GM21786 (cell line): ENCODE measurements at regions not wholly inside any gene's neighbourhood (a gene's known extent, or its start where the extent isn't known, plus 50 kb on each side); places are given as distances from the start of the nearest gene placed in this dataset.

Experiments
- ATAC-seq: cut with Tn5 transposase; IDR thresholded peaks from one replicate; pipeline ENCODE4 v1.9.1; 2021; ENCODE audit not compliant: unreplicated experiment

DNA sequence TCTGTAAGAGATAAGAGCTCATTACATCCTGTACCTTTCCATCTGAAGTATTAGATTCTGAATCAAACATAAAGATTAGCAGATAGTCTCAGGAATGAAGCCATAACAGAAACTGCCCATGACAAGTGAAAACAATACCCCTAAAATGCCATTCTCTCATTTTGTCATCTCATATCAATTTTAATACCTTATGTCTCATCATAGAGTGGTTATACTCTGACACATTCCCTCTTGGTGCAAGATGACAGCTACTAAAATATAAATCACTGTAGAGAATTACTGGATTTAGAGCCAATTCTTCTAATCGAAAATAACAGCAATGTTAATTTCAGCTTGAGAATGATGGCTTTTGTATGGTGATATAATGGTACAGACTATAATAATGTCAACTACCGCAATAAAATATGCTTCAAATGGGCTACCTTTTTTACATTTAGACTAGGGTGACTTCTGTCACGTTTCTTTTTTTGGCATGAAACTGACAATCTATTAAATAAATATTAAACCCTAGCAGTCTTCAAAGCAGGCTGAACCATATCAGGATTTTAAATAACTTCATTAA is 125.1 kb upstream of the ITGA4 start:
- no peak for ATAC-seq

DNA sequence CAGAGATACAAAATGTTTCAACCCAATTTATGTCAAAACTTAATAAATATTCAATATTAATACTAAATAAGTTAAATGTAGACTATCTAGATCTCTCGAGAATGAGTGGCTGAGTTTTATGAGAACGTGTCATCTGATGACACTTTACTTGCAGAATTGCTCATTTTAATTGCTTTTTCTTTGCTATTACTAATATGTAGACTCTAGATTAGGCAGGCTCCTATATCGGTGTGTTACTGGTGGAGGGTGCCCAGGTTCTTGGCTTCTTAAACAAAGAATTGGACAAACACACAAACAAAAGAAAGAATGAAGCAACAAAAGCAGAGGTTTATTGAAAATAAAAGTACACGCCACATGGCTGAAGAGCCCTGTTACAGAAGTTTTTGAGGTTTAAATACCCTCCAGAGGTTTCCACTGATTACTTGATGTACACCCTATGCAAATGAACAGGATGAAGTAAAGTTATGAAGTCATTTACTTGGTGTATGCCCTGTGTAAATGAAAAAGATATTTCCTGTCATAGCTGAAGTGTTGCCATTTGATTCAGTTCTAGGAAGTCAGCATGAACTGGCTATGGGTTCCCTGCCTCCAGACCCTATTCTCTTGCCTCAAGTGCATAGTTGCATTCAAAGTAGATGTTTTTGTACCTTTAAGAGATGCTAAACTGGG is 122.9 kb upstream of the ITGA4 start:
- no peak for ATAC-seq

DNA sequence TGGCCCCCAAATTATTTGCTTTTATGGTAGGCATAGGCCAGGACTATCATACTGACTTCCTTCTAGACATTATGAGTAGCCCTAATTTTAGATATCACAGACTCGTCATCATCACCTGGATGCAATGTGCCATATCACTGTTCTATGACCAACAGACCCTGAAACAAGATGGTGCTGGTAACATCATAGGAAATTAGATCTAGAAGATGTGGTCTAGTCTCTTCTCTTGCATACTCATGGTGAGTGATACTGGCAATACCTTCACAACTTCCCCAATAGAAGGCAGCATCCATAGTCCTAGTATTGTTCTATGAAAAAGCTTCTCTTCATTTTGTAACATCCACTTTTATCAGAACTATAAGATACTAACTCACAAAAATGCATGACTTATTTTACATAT is 116.3 kb upstream of the ITGA4 start:
- ATAC-seq = no peak

DNA sequence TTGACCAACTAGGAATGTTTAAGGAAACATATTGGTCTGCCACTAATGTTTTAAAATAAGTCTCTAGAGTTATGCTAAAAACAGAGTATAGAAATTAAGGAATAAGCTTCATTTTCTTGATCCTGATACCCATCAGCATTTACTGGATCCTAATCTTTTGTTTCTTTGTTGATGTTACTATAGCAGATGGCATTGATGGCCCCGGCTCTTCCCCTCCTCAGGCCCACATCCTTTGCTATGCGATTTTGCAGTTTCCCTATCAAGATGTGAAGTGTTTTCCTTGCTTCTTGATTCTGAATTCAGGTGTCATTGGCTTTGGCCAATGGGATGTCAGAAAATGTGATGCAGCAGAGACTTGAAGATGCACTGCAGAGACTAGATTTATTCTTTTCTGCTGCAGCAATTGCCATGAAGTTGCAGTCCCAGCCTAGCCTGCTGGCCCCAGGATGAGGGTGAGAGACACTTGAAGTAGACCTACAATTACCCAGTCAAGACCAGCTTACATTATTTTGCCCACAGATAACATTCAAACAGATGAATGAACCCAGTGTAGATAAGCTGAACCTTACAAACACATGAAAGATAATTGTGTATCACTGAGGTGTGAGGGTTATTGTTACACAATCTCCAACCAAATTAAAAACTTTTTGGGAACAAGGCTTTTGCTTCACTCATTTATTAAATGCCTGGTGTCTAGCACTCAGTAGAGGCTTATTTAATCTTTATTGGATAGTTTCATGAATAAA is 115.2 kb upstream of the ITGA4 start:
- ATAC-seq = no peak

DNA sequence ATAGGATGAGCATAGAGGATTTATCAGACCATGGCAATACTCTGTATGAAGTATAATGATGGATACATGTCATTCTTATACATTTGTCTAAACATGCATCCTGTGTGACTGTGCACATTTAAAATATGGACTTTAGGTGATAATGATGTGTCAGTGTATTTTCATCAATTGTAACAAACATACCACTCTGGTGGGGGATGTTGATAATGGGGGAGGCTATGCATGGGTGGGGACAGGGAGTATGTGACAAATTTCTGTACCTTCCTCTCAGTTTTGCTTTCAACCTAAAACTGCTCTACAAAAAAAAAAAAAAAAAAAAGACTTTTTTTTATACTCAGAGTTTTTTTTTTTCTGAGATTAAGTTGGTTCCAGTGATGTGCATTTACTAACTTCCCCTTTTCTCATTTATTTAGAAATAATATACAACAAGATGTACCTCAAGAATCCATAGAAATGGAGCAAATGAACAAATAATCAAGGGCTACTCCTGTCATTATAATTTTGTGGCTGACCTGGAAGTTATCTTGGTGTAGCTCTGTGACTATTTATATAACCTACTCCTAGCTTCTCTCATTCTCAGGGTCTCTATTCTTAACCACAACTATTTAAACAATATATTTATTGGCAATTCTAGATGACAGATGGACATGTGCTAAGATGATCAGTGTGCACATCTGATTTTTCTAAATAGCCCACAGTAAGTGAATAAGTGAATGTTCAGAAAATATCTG is 108.9 kb upstream of the ITGA4 start:
- peak; percentile 87 for ATAC-seq

DNA sequence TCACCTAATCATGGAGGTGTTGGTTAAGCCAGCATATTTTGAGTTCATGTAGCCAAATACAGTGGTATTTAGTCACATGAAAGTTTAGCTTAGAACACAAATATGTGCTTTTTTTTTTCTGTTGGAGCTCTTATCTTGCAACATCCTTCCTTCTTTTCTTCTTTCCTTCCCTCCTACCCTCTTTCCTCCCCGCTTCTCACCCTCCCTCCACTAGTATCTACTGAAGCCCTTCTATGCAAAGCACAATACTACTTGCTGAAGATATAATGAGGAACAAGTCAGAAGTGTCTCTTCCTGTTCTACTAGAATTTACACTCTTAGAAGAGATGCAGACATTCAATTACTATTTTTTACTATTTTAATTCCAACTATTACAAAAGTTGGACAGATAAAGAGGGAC is 105.0 kb upstream of the ITGA4 start:
- no peak for ATAC-seq

DNA sequence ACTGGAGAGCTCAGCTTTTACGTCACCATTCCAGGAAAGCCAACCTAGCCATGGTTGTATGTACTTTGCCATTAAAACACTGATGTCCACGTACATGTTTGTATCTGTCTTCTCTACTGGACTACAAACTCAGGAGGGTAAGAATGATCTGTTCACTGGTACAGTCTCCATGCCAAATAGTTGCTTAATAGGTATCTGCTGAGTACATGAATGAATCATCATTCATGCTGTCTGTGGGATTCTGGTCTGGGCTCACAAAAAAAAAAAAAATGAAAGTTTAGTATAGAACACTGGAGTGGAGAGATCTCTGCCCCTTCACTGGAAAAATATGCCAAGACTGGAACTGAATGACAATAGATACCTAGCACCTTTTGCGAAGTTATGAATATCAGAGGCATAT is 102.6 kb upstream of the ITGA4 start:
- peak; percentile 43 for ATAC-seq

DNA sequence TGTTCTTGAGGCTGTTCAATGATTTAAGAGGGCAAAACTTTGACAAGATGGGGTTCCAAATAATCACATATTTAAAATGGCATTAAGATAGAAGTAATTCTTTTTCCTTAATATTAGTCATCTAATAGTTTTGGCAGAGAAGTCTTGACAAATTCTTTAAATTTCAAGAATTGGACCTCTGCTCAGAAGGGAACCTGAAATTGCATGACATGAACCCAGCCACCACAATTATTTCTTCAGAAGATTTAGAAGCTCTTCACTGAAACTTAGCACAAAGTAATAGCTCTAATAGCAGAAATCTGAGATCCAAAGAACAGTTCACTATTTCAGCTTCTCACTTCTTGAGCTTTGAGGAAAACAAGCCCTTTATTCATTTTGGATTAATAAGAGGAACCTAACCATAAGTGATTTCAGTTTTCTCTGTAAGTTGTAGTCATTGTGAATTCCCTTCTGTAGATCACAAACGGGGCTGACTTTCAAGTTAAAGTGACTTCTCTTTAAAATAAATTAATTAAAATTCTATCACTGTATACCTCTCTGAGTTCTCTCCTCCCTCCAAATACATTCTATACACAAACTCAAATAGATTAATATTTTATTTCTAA is 100.6 kb upstream of the ITGA4 start:
- ATAC-seq = no peak

DNA sequence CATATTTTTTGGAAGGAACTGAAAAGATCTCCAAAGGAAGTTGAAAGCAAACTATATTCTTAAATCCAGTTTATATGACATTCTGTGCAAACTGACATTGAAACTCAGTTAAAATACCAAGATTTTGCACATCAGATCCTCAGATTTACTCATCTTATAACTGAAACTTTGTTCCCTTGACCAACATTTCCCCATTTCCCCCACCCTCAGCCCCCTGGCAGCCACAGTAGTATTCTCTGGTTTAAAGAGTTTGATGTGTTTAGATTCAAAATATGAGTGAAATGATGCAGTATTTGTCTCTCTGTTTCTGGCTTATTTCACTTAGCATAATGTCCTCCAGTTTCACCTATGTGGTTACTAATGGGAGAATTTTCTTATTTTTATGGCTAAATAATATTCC is 99.2 kb upstream of the ITGA4 start:
- ATAC-seq = no peak

DNA sequence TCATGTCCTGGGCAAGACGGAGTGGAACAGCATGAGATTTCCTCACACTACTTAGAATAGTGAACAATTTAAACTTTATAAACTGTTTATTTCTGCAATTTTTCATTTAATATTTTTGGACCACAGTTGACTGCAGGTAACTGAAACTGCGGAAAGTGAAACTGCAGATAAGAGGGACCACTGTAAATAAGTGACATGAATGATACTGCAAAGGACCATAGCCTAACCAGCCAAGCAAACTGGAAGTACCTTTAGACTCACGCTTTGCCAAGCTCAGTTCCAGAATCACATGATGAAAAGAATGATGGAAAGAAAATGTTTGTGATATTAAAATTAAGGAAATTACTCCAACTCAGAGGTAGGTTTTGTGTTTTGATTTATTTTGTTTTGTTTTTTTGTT is 94.6 kb upstream of the ITGA4 start:
- peak; percentile 70 for ATAC-seq

DNA sequence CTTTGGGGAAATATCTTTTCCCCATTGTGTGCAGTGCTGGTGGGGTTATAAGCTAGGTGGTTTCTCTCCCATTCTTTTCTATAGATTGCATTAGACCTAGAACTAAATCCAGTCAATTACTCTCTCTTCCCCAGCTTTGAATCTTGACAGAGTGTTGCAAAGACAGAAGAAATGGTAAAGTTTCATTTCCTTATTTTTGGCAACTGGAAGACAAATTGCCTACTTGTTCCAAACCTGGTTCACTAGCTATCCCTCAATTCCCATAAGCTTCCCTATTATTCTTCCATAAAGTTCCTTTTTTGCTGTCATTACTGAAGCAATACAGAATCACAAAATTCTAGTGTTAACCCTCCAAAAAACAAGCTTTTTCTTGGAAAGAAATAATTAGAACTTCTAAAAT is 94.0 kb upstream of the ITGA4 start:
- ATAC-seq = no peak

DNA sequence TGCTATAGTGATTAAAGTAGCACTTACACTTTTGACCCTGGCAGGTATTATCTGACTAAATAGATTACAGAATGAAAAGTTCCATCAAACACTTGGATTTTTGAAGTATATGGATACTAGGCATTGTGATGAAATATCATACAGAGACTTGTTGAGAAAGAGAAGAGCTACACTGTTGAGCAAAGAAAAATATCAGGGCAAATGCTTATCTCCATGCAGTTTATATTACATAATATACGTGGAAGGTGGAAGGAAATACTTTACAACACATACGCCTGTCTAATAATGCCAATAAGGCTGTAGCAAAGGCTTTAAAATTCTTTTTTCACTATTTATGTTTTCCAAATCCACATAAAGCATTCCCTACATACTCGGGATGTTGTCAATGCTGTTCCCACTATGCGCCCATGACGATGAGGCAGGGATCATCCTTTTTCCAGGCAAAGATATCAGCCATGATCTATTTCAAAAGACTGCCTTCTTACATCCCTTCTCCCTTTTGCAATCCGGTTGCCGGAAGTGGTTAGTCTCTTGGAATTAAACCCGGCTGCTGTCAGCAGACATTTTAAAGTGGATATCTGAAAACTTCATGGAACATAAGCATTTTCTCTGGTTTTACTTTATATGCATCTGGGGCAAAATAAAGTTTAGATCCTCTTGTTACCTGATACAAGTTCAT is 92.6 kb upstream of the ITGA4 start:
- ATAC-seq = no peak

DNA sequence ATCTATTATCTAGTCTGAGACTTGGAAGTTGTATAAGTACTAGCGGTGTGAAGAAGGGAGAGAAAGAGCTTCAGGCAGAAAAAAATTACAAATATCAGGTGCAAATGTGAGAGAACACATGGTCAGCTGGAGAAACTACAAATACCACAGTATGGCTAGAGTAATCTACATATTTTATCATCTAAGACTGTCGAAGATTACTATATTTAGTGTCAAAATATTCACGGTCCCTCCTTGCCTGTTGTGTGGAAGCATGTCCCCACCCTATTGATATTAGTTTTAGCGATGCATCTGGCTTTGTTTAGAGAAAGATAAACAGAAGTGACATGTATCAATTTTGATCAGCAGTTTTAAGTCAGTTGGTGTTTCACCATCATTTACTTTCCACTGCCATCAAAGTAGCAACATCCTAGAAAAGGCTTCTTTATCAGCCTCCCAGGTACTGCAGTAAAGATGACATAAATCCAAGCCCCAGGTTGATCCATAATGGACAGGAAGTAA is 90.5 kb upstream of the ITGA4 start:
- no peak for ATAC-seq

DNA sequence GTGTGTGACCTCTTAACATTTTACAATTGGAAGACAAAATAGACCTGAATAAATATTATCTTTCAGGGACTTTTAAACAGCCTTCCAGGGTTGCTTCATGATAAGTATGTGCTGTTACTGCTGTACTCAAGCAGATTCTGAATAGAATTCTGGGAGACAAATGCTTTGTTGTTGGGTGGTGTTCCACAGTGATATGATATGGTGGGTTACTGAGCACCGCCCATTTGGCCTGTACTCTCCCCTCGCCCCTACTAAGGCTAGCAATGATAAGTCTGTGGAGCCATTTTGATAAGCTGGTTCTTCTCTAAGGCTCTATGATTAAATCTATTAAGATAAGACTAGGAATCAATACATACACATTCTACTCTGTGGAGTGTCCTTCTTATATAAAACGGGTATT is 89.8 kb upstream of the ITGA4 start:
- no peak for ATAC-seq

DNA sequence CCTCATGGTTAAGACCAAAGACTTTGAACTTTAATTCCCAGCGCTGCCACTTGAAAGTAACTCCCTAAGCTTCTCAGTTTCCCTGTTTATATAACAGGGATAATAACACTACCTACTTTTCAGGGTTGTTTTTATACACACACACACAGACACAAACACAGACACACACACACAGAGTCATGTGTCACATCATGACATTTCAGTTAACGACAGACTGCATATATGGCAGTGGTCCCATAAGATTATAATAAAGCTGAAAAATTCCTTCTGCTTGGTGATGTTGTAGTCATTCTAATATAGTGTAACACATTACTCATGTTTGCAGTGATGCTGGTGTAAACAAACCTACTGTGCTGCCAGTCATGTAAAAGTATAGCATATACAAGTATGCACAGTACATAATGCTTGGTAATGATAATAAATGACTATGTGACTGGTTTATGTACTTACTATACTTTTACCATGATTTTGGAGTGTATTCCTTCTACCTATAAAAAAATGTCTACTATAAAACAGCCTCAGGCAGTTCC is 89.2 kb upstream of the ITGA4 start:
- no peak for ATAC-seq

DNA sequence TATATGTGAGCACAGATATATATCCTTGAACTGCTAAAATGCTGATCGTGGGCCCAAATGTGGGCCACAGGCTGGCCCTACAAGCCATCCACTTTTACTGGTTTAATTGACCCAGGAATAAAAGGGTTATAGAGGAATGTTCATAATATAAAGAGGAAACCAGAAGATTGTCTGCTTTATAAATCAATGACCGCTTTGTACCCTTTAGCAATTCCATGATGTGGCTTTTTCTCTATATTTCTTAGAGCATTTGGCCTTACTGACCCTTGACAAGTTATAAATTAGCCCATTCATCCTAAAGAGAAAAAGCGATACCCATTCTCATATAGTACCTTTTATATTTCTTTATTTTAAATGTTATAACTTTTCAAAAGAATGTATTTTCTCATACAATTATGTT is 87.1 kb upstream of the ITGA4 start:
- no peak for ATAC-seq

DNA sequence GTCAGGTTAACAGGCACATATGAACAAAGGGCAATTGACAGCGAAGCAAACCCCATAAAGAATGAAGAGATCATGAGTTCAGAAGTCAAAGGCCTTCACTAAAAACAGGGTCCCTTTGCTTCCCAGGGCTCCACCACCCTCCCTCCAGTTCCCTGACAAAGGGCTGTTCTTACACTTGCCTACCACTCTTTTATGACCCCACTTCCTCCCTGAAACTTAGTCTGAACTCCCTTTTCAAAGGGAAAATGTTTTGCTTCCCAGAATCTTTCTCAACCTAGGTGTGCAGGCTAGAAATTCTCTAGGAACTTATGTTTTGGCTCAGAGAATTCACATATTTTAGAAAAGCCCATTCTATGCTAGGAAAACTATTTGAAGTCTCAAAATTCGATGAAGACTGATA is 86.0 kb upstream of the ITGA4 start:
- no peak for ATAC-seq

DNA sequence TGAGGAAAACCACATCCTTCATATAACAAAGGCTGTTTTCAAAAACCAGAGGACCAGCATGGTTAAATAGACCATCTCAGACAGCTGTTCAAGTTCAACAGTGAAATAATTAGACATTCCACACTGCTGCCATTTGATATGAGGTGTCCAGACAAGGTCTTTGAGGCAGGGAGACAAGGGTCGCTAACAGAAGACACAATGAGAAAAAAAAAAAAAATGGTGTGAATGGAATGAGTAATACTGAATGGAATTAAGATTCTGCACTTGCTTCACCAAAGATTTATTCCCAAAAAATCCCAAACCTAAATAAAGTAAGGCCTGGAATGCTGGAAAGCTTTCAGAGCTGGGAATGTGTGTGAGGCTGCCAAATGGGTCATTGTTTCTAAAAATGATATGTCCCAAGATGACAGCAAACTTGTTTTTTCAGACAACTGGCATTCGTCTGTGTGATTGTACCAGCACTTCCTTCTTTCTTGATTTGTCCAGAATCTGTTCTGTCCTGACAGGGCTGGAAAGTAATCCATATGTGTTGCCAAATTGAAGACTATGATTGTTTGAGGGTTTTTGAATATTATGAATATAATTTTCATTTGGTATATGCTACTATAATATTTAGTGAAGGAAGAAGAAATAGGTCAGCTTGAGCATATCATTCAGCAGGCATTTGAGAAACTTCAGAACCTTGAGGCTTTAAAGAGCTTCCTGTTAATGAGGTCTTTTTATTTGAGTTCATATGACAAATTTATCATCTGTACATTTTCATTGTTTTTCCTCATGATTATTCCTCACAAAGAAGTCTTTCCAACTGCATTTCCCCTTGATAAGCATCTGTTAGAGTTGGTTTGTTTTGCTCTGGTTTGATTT is 85.2 kb upstream of the ITGA4 start:
- ATAC-seq = no peak

DNA sequence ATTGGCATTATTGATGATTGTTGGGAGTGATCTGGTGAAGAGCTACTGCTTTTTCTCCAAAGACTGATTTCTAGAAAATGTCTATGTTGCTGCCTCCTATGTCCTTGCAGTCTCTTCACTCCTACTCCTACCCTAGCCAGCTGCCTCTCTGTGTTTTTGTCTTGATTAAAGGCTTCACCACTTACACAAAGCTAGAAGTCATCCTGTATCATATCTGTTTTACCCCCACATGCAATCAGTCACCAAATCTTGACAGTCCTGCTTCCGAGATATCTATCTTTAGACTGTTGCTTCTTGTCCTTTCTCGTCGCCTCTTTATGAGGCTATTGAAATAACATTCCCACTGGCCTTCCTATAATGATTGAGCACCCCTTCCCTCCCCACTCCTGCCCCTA is 84.5 kb upstream of the ITGA4 start:
- ATAC-seq = no peak
